Ovary (tissue), 7 donors: ENCODE measurements at regions not wholly inside any gene's neighbourhood (a gene's known extent, or its start where the extent isn't known, plus 50 kb on each side); places are given as distances from the start of the nearest gene placed in this dataset.

ENCODE experiments used
- DNase-seq, 5 donors: peaks; one replicate each; pipeline ENCODE4 v3.0.0-alpha.2; 2019 to 2020
- H3K27ac ChIP-seq, 2 donors: fragments of 200-600 bp; one replicate each; pipeline versions ENCODE4 v1.5.1 to v1.8.0; 2019 to 2022
- H3K27me3 ChIP-seq: fragments of 200-600 bp; one replicate; pipeline ENCODE4 v1.8.0; 2022
- H3K36me3 ChIP-seq: fragments of 200-600 bp; sonication (generic); one replicate; pipeline ENCODE4 v1.5.1; 2019
- H3K4me1 ChIP-seq: one replicate; pipeline ENCODE4 v1.8.1; 2013; ENCODE audit warnings: mild to moderate bottlenecking, moderate library complexity; ENCODE audit not compliant: insufficient read depth
- H3K4me3 ChIP-seq: fragments of 200-600 bp; sonication (generic); one replicate; pipeline ENCODE4 v1.5.1; 2017
- H3K9me3 ChIP-seq, 2 donors: fragments of 200-600 bp in 1 of 2; sonication (generic) in 1 of 2; one replicate each; pipeline versions ENCODE4 v1.5.1 to v1.8.1; 2013 to 2019; ENCODE audit warnings: mild to moderate bottlenecking in 1 of 2, moderate library complexity in 1 of 2
- CTCF ChIP-seq, 3 donors: fragments of 450-650 bp in 2 of 3; fragments of 200-600 bp in 1 of 3; IDR thresholded peaks; one replicate each; pipeline versions ENCODE4 v1.5.1 to v1.8.0; 2016 to 2022; ENCODE audit warnings: antibody characterized with exemption in 3 of 3, mild to moderate bottlenecking in 1 of 3
- EP300 ChIP-seq: sonication (generic); formaldehyde crosslinking; IDR thresholded peaks from one replicate; pipeline ENCODE4 v1.6.1; 2017; ENCODE audit warnings: antibody characterized with exemption
- POLR2A ChIP-seq: fragments of 450-650 bp; IDR thresholded peaks from one replicate; pipeline ENCODE4 v1.6.1; 2017; ENCODE audit warnings: antibody characterized with exemption, mild to moderate bottlenecking, moderate library complexity
- WGBS, 3 donors: extraction: QIAGEN DNeasy Blood & Tissue Kit in 1 of 3; methylation state at CpG; one replicate each; pipeline versions ENCODE4 v1.1.5 to v1.1.7; 2013 to 2017; 5-methylcytosine and 5-hydroxymethylcytosine counted together
- intact Hi-C, 4 donors: fragments of 100-400 bp; cut with DNase I; formaldehyde crosslinking; loops; one replicate each; pipeline versions ENCODE4 v1.11.0 to v1.15.1; 2022 to 2023
- donor health status: DM: no; HTN: no; CAD: no; lungs with moderate emphysema.
- donor health status: DM: no; HTN: no; CAD: no.
- donor health status: Bipolar disorder and iron deficiency.
- donor health status: DM: no; HTN: no; CAD: no.
- donor health status: DM: yes; HTN: yes; CAD: no.

GRCh38 chr3:97417-98258 is 98.9 kb upstream of the CHL1 start:
- no peak for TF ChIP-seq POLR2A
- no peak for TF ChIP-seq EP300
- no peak for TF ChIP-seq CTCF (IDR thresholded peaks at IDR 0.05)
- no peak for DNase-seq
- 60 to 76% (median 68%) methylated on average over 8 of the region's 8 CpGs for WGBS, 3 donors

GRCh38 chr3:98259-98654 is 98.3 kb upstream of the CHL1 start:
- intact Hi-C loops = no loop called here
- DNase-seq = no peak

More at GRCh38 chr3:97417-98258, 98.9 kb upstream of the CHL1 start:
- Histone ChIP-seq H3K9me3 (no peaks in the 10 kb centered on the region), H3K27ac (no peak overlapping the region), H3K4me3 (no peak overlapping the region), H3K27me3 (no peaks in the 10 kb centered on the region), H3K4me1 (no peaks in the 10 kb centered on the region), H3K36me3 (no peaks in the 10 kb centered on the region)
- intact Hi-C loops = no loop called here

GRCh38 chr3:99506-99905 is 97.1 kb upstream of the CHL1 start:
- no peak for DNase-seq
- Histone ChIP-seq H3K27ac (no peak overlapping the region), H3K36me3 (no peaks in the 10 kb centered on the region), H3K4me3 (no peak overlapping the region), H3K9me3 (no peaks in the 10 kb centered on the region), H3K27me3 (no peaks in the 10 kb centered on the region), H3K4me1 (no peaks in the 10 kb centered on the region)
- 63 to 66% (median 65%) methylated on average over 5 of the region's 5 CpGs for WGBS, 3 donors
- intact Hi-C loops = no loop called here
- no peak for TF ChIP-seq CTCF (IDR thresholded peaks at IDR 0.05)
- no peak for TF ChIP-seq POLR2A
- no peak for TF ChIP-seq EP300

More at GRCh38 chr3:98259-98654, 98.3 kb upstream of the CHL1 start:
- H3K4me3 ChIP-seq = no peak overlapping the region
- no peaks in the 10 kb centered on the region for H3K36me3 ChIP-seq
- H3K27ac ChIP-seq = no peak overlapping the region
- H3K27me3 ChIP-seq = no peaks in the 10 kb centered on the region
- H3K4me1 ChIP-seq = no peaks in the 10 kb centered on the region
- WGBS, 3 donors = 35 to 53% (median 47%) methylated on average over 5 of the region's 5 CpGs
- no peak for TF ChIP-seq POLR2A
- TF ChIP-seq CTCF (IDR thresholded peaks at IDR 0.05) = no peak
- TF ChIP-seq EP300 = no peak
- no peaks in the 10 kb centered on the region for H3K9me3 ChIP-seq

- no peak for TF ChIP-seq POLR2A
- TF ChIP-seq EP300 = no peak
- no peak for TF ChIP-seq CTCF (IDR thresholded peaks at IDR 0.05)
- no peaks in the 10 kb centered on the region for H3K4me1 ChIP-seq
- H3K4me3 ChIP-seq = no peak overlapping the region
- intact Hi-C loops = no loop called here
- no peaks in the 10 kb centered on the region for H3K9me3 ChIP-seq
- H3K27ac ChIP-seq = no peak overlapping the region
- no peaks in the 10 kb centered on the region for H3K36me3 ChIP-seq
- 78 to 85% (median 81%) methylated on average over 4 of the region's 4 CpGs for WGBS, 3 donors
- H3K27me3 ChIP-seq = no peaks in the 10 kb centered on the region
- no peak for DNase-seq
These were observed 94.1 kb upstream of the CHL1 start for GRCh38 chr3:102484-102883.
